ENCODE measurements at regions not wholly inside any gene's neighbourhood (a gene's known extent, or its start where the extent isn't known, plus 50 kb on each side); places are given as distances from the start of the nearest gene placed in this dataset.

- Mint-ChIP-seq H3K27ac (ENCODE audit: unreplicated experiment) (no peak overlapping the region), H3K36me3 (ENCODE audit: low read depth) (no peaks in the 10 kb centered on the region), H3K27me3 (ENCODE audit: low read depth) (no peaks in the 10 kb centered on the region), H3K4me3 (no peak overlapping the region), H3K9me3 (no peaks in the 10 kb centered on the region), H3K4me1 (peaks cover 3% of the 10 kb centered on the region)
- TF ChIP-seq CTCF (conservative IDR thresholded peaks at IDR 0.05), result no peak
- DNase-seq (ENCODE audit: low read depth, low spot score), result no peak
Observed at GRCh38 chr5:81883371-81883770, 88.5 kb upstream of the ATG10 start.

GRCh38 chr5:81881595-81881994 lies 90.2 kb upstream of the ATG10 start:
- H3K4me3 Mint-ChIP-seq, result no peak overlapping the region
- TF ChIP-seq CTCF (conservative IDR thresholded peaks at IDR 0.05), result no peak
- no peaks in the 10 kb centered on the region for H3K36me3 Mint-ChIP-seq (ENCODE audit: low read depth)
- H3K9me3 Mint-ChIP-seq, result no peaks in the 10 kb centered on the region
- H3K27ac Mint-ChIP-seq (ENCODE audit: unreplicated experiment), result no peak overlapping the region
- H3K4me1 Mint-ChIP-seq, result peaks cover 3% of the 10 kb centered on the region
- DNase-seq (ENCODE audit: low read depth, low spot score), result no peak
- H3K27me3 Mint-ChIP-seq (ENCODE audit: low read depth), result no peaks in the 10 kb centered on the region

DNA sequence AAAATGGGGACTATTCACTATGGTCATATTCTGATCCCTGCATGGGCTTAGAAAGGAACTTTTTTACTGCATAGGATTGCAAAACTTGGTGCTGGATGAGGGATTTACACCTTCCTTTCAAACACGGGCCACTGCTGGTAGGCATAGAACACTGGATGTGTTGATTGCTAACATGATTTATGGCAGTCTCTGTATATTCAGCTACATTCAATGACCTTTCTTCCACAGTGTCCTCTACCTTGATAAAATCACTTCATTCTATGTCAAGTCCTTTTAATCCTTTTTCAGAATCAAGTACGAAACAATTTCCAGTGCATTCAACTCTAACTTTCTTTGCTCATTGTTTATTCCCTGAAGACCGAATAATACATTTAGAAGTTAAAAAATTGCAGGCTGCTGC lies 91.9 kb upstream of the ATG10 start:
- Mint-ChIP-seq H3K4me3 (no peak overlapping the region), H3K4me1 (peaks cover 3% of the 10 kb centered on the region), H3K36me3 (ENCODE audit: low read depth) (no peaks in the 10 kb centered on the region), H3K27me3 (ENCODE audit: low read depth) (no peaks in the 10 kb centered on the region), H3K27ac (ENCODE audit: unreplicated experiment) (no peak overlapping the region), H3K9me3 (no peaks in the 10 kb centered on the region)
- no peak for TF ChIP-seq CTCF (conservative IDR thresholded peaks at IDR 0.05)
- no peak for DNase-seq (ENCODE audit: low read depth, low spot score)

- H3K4me3 Mint-ChIP-seq, result no peak overlapping the region
- DNase-seq (ENCODE audit: low read depth, low spot score), result no peak
- no peaks in the 10 kb centered on the region for H3K9me3 Mint-ChIP-seq
- no peak for TF ChIP-seq CTCF (conservative IDR thresholded peaks at IDR 0.05)
- no peaks in the 10 kb centered on the region for H3K27me3 Mint-ChIP-seq (ENCODE audit: low read depth)
- peaks cover 3% of the 10 kb centered on the region for H3K4me1 Mint-ChIP-seq
- H3K27ac Mint-ChIP-seq (ENCODE audit: unreplicated experiment), result no peak overlapping the region
- H3K36me3 Mint-ChIP-seq (ENCODE audit: low read depth), result no peaks in the 10 kb centered on the region
Observed at GRCh38 chr5:81878333-81878732, 93.5 kb upstream of the ATG10 start.

DNA sequence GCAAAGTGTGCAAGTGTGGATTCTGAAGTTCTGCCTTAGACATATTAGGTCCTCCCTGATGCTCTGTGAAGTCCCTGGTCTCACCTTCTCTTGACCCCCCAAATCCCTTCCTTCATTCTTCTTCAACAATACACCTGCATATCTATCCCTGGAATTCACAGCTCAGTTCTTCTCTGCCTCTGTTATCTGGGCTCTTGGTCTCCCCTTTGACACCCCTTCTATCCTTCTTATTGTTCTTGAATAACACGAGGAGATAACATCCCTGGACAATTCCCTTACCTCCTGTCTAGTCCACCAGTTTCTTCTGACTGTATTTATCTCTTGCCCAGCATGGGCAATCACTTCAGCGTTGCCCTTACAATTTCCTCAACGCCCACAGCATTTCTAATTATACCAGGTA lies 104.8 kb upstream of the ATG10 start:
- Mint-ChIP-seq H3K4me3 (no peak overlapping the region), H3K36me3 (ENCODE audit: low read depth) (no peaks in the 10 kb centered on the region), H3K4me1 (no peaks in the 10 kb centered on the region), H3K9me3 (no peaks in the 10 kb centered on the region), H3K27me3 (ENCODE audit: low read depth) (no peaks in the 10 kb centered on the region), H3K27ac (ENCODE audit: unreplicated experiment) (no peak overlapping the region)
- no peak for TF ChIP-seq CTCF (conservative IDR thresholded peaks at IDR 0.05)
- no peak for DNase-seq (ENCODE audit: low read depth, low spot score)

- no peak overlapping the region for H3K4me3 Mint-ChIP-seq
- no peaks in the 10 kb centered on the region for H3K9me3 Mint-ChIP-seq
- DNase-seq (ENCODE audit: low read depth, low spot score), result no peak
- H3K36me3 Mint-ChIP-seq (ENCODE audit: low read depth), result no peaks in the 10 kb centered on the region
- no peak overlapping the region for H3K27ac Mint-ChIP-seq (ENCODE audit: unreplicated experiment)
- no peaks in the 10 kb centered on the region for H3K27me3 Mint-ChIP-seq (ENCODE audit: low read depth)
- no peak for TF ChIP-seq CTCF (conservative IDR thresholded peaks at IDR 0.05)
- peaks cover under 1% of the 10 kb centered on the region for H3K4me1 Mint-ChIP-seq
Observed at GRCh38 chr5:81860778-81861177, 109.9 kb upstream of the SSBP2 start.
